GM18870 (cell line): ENCODE measurements at regions not wholly inside any gene's neighbourhood (a gene's known extent, or its start where the extent isn't known, plus 50 kb on each side); places are given as distances from the start of the nearest gene placed in this dataset.
A peak's percentile ranks its signal among the peaks of the same experiment; 100 is the strongest.
"Not testable (repeated sequence)": the region's sequence is repeated elsewhere in the genome, so short reads cannot be mapped to it uniquely, and the experiment has no call there.

Experiments used
- ATAC-seq: cut with Tn5 transposase; IDR thresholded peaks from one replicate; pipeline ENCODE4 v1.9.1; 2021; ENCODE audit warnings: moderate library complexity; ENCODE audit not compliant: unreplicated experiment

GRCh38 chr12:17015501-17015900 is 409.5 kb upstream of the LMO3 start:
- ATAC-seq, result no peak

- ATAC-seq, result not testable (repeated sequence)
Measured at GRCh38 chr12:17007442-17008040, 401.6 kb upstream of the LMO3 start.

GRCh38 chr12:16998538-16998937 is 392.6 kb upstream of the LMO3 start:
- ATAC-seq, result not testable (repeated sequence)

- ATAC-seq, result peak; percentile 73
Measured at GRCh38 chr12:16984484-16984883, 378.5 kb upstream of the LMO3 start.

- ATAC-seq, result no peak
Measured at GRCh38 chr12:16972923-16973770, 367.2 kb upstream of the LMO3 start.

GRCh38 chr12:16962889-16963288 is 356.9 kb upstream of the LMO3 start:
- ATAC-seq, result no peak

- ATAC-seq, result peak; percentile 90
Measured at GRCh38 chr12:16955083-16955657, 349.2 kb upstream of the LMO3 start.

- no peak for ATAC-seq
Measured at GRCh38 chr12:16949871-16950667, 344.1 kb upstream of the LMO3 start.

- ATAC-seq, result no peak
Measured at GRCh38 chr12:16949371-16949770, 343.4 kb upstream of the LMO3 start.

- ATAC-seq, result no peak
Measured at GRCh38 chr12:16946704-16947103, 340.7 kb upstream of the LMO3 start.

GRCh38 chr12:16939871-16940306 is 333.9 kb upstream of the LMO3 start:
- peak; percentile 97 for ATAC-seq

GRCh38 chr12:16927259-16927658 is 321.3 kb upstream of the LMO3 start:
- no peak for ATAC-seq

- ATAC-seq, result no peak
Measured at GRCh38 chr12:16920451-16920850, 314.5 kb upstream of the LMO3 start.

GRCh38 chr12:16919551-16919950 is 313.6 kb upstream of the LMO3 start:
- no peak for ATAC-seq

GRCh38 chr12:16914853-16915252 is 308.9 kb upstream of the LMO3 start:
- no peak for ATAC-seq

GRCh38 chr12:16913832-16914490 is 308.0 kb upstream of the LMO3 start:
- no peak for ATAC-seq

GRCh38 chr12:16901946-16902345 is 296.0 kb upstream of the LMO3 start:
- no peak for ATAC-seq

- no peak for ATAC-seq
Measured at GRCh38 chr12:16893426-16893825, 287.5 kb upstream of the LMO3 start.

- no peak for ATAC-seq
Measured at GRCh38 chr12:16891673-16892072, 285.7 kb upstream of the LMO3 start.

GRCh38 chr12:16884819-16885218 is 278.9 kb upstream of the LMO3 start:
- ATAC-seq, result no peak

GRCh38 chr12:16884056-16884455 is 278.1 kb upstream of the LMO3 start:
- ATAC-seq, result peak; percentile 91
